ENCODE measurements at regions not wholly inside any gene's neighbourhood (a gene's known extent, or its start where the extent isn't known, plus 50 kb on each side); places are given as distances from the start of the nearest gene placed in this dataset.

GRCh38 chr15:69583626-69584025 lies 131.0 kb downstream of the RPLP1 start:
- no peak for DNase-seq
- H3K27me3 ChIP-seq, result peaks cover 6% of the 10 kb centered on the region
- 60 to 63% methylated on average over 1 to 3 of the region's 3 CpGs for WGBS, 2 donors (ENCODE audit: low coverage in 1 of 2)
- no peaks in the 10 kb centered on the region for H3K9me3 ChIP-seq
- peaks cover 0 to 18% (median 14%) of the 10 kb centered on the region in 4 donors for H3K4me1 ChIP-seq
- intact Hi-C loops (cut with DNase I; ENCODE audit: low total_unique reads), result loop anchor here (2.0 kb wide), 1 partner anchor 869 kb away; no protein-coding TSS in a partner anchor
- no peak overlapping the region for H3K27ac ChIP-seq
- no peaks in the 10 kb centered on the region for H3K36me3 ChIP-seq
- in situ Hi-C loops (cut with MboI; ENCODE audit: low pct_ligation_motif_present in 1 of 4, low pct_unique_long_range_greater_than_20kb in 1 of 4, low sequenced_read_pairs in 3 of 4), result no loop called here
- H3K4me3 ChIP-seq, result no peak overlapping the region
- TF ChIP-seq POLR2A (IDR thresholded peaks at IDR 0.05), result no peak
- TF ChIP-seq POLR2AphosphoS5 (IDR thresholded peaks at IDR 0.05), result no peak
- no peak for TF ChIP-seq CTCF (IDR thresholded peaks at IDR 0.05)
- TF ChIP-seq EP300 (IDR thresholded peaks at IDR 0.05; ENCODE audit: low read depth), result no peak

DNA sequence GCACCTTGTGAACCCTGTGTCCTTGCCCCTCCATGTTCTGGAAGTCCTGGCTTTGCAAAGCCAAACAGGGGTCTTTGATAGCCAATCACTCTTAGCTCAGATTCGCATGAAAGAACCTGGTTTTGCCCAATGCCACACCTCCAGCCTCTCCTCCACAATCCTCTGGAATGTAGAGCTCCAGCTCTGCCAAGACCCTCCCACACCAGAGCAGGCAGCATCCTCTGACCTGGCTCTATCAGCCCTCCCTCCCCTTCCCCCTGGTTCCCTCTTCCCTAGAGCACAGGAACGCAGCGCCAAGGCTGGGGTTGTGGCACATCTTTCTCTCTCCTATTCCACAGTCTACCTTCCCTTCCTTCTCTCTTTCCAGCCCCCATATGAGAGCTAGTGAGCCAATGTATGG lies 133.3 kb downstream of the RPLP1 start:
- WGBS, 2 donors (ENCODE audit: low coverage in 1 of 2), result 91% methylated on average over 3 of the region's 3 CpGs; no CpG with 5 or more reads in 1 of the 2 donors
- Histone ChIP-seq H3K9me3 (no peaks in the 10 kb centered on the region), H3K4me1 (no peaks in the 10 kb centered on the region), H3K36me3 (no peaks in the 10 kb centered on the region), H3K27me3 (peaks cover 6% of the 10 kb centered on the region), H3K27ac (no peak overlapping the region), H3K4me3 (no peak overlapping the region)
- intact Hi-C loops (cut with DNase I; ENCODE audit: low total_unique reads), result no loop called here
- TF ChIP-seq CTCF (IDR thresholded peaks at IDR 0.05), result no peak
- DNase-seq, result no peak
- in situ Hi-C loops (cut with MboI; ENCODE audit: low pct_ligation_motif_present in 1 of 4, low pct_unique_long_range_greater_than_20kb in 1 of 4, low sequenced_read_pairs in 3 of 4), result no loop called here

DNA sequence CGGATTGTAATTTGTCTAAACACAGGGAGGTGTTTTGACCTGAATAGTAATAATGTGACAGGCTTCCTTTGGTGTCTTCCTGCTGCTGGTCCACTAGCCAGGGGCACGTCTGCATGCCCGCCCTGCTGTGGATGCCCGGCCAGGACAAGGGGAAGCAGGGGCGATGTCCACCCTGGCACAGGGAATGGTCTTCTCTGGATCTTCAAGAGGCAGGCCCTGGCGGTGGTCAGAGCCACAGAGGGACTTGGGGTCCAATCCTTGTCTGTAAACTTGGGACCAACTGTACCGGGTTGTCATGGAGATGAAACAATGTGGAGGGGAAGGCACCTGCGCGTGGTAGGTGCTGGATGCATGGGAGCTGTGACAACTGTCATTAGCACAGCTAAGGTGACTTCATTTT lies 134.1 kb downstream of the RPLP1 start:
- Histone ChIP-seq H3K27ac (no peak overlapping the region), H3K27me3 (peaks cover 6% of the 10 kb centered on the region), H3K36me3 (no peaks in the 10 kb centered on the region), H3K9me3 (no peaks in the 10 kb centered on the region), H3K4me3 (no peak overlapping the region), H3K4me1 (peaks cover 0 to 5% (median 0%) of the 10 kb centered on the region in 4 donors)
- no peak for TF ChIP-seq CTCF (IDR thresholded peaks at IDR 0.05)
- no peak for TF ChIP-seq EP300 (IDR thresholded peaks at IDR 0.05; ENCODE audit: low read depth)
- DNase-seq, result no peak
- intact Hi-C loops (cut with DNase I; ENCODE audit: low total_unique reads), result no loop called here
- WGBS, 2 donors (ENCODE audit: low coverage in 1 of 2), result 91% methylated on average over 9 of the region's 9 CpGs; no CpG with 5 or more reads in 1 of the 2 donors
- in situ Hi-C loops (cut with MboI; ENCODE audit: low pct_ligation_motif_present in 1 of 4, low pct_unique_long_range_greater_than_20kb in 1 of 4, low sequenced_read_pairs in 3 of 4), result no loop called here

DNA sequence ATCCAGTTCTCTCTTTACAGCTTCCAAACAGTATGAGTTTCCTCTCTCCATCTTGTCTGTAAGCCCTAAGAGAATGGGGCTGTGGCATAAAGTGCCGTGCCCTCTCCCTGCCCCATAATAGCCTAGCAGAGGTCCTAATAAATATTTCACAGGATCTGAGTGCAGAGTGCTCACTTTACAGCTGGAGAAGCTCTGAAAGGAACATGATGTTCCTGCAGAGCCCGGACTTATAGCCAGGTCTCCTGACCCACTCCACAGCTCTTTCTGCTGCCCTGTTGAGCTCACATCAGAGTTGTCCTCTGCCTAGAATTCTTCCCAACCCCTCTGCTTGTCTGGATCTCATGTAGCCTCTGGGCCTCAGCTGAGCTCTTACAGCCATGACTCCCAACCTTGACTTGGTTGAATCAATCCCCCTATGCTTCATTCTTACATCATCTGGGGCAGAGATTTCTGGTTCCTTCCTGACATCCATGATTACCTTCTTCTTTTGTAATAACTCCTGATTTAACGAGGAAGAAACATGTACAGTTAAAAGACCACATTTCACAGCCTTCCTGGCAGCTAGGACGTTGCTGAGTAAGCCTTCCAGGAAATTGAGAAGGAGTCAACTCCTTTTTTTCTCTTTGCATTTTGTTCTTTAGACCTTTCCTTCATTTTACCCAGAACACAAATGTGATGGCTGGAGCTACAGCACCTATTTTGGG lies 135.3 kb downstream of the RPLP1 start:
- Histone ChIP-seq H3K27ac (no peak overlapping the region), H3K4me1 (peaks cover 0 to 11% (median under 1%) of the 10 kb centered on the region in 4 donors), H3K27me3 (peaks cover 6% of the 10 kb centered on the region), H3K4me3 (no peak overlapping the region), H3K9me3 (no peaks in the 10 kb centered on the region), H3K36me3 (no peaks in the 10 kb centered on the region)
- intact Hi-C loops (cut with DNase I; ENCODE audit: low total_unique reads) (no loop called here), in situ Hi-C loops (cut with MboI; ENCODE audit: low pct_ligation_motif_present in 1 of 4, low pct_unique_long_range_greater_than_20kb in 1 of 4, low sequenced_read_pairs in 3 of 4) (no loop called here)
- TF ChIP-seq CTCF (IDR thresholded peaks at IDR 0.05) (no peak), EP300 (IDR thresholded peaks at IDR 0.05; ENCODE audit: low read depth) (no peak), POLR2AphosphoS5 (IDR thresholded peaks at IDR 0.05) (no peak), POLR2A (IDR thresholded peaks at IDR 0.05) (no peak)
- no peak for DNase-seq
- WGBS, 2 donors (ENCODE audit: low coverage in 1 of 2), result 51 to 66% methylated on average over 2 to 4 of the region's 4 CpGs
